ENCODE measurements at regions not wholly inside any gene's neighbourhood (a gene's known extent, or its start where the extent isn't known, plus 50 kb on each side); places are given as distances from the start of the nearest gene placed in this dataset.

DNA sequence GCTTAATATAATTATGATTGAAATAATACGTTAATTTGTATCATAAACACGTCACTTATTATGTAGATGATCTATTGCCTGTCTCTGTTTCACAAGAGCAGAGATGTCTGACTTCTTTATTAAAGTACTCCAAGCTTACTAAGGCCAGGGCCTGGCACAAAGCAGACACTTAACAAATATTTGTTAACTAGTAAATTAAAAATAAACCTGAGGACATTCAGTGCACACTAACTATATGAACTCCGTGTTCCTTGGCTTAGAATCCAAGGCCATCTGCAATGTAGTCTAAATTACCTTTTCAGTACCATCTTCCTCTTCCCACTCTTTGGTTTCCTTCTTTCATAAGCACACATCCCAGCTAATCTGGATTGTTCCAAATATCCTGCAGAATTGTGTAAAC lies 210.8 kb upstream of the SOX9 start:
- Mint-ChIP-seq H3K27me3 (ENCODE audit: low read depth) (no peaks in the 10 kb centered on the region), H3K36me3 (no peaks in the 10 kb centered on the region), H3K27ac (no peak overlapping the region), H3K4me3 (no peak overlapping the region), H3K4me1 (peaks cover 6% of the 10 kb centered on the region), H3K9me3 (no peaks in the 10 kb centered on the region)
- TF ChIP-seq CTCF (IDR thresholded peaks at IDR 0.05; ENCODE audit: unreplicated experiment): no peak
- no peak for DNase-seq (ENCODE audit: low spot score in 2 of 2, unreplicated experiment in 2 of 2)

DNA sequence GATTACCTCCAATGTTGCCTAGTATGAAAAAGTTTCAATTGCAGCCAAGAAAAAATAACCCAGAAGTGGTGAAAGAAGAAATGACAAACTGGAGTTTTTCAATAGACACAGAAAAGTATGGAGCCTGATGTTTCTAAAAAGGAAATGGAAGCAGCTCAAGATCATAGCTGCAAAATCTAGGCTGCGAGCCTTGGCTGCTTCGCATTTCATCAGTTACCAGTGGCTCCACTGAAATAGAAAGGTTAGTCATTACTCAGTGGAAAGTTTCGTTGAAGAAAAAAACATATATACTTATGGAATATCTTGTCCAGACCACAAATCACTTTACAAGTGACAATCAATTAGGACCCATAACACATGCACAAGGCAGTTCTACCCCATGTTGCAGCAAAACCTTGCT lies 206.8 kb upstream of the SOX9 start:
- H3K27me3 Mint-ChIP-seq (ENCODE audit: low read depth): no peaks in the 10 kb centered on the region

GRCh38 chr17:71914812-71915211 lies 206.0 kb upstream of the SOX9 start:
- H3K27ac Mint-ChIP-seq: no peak overlapping the region
- no peak for TF ChIP-seq CTCF (IDR thresholded peaks at IDR 0.05; ENCODE audit: unreplicated experiment)
- H3K4me3 Mint-ChIP-seq: no peak overlapping the region
- H3K27me3 Mint-ChIP-seq (ENCODE audit: low read depth): no peaks in the 10 kb centered on the region
- no peaks in the 10 kb centered on the region for H3K4me1 Mint-ChIP-seq
- DNase-seq (ENCODE audit: low spot score in 2 of 2, unreplicated experiment in 2 of 2): no peak
- H3K9me3 Mint-ChIP-seq: no peaks in the 10 kb centered on the region
- no peaks in the 10 kb centered on the region for H3K36me3 Mint-ChIP-seq

More for the DNA sequence above, 206.8 kb upstream of the SOX9 start:
- Mint-ChIP-seq H3K27ac (no peak overlapping the region), H3K4me1 (peaks cover under 1% of the 10 kb centered on the region), H3K36me3 (no peaks in the 10 kb centered on the region), H3K4me3 (no peak overlapping the region), H3K9me3 (no peaks in the 10 kb centered on the region)
- TF ChIP-seq CTCF (IDR thresholded peaks at IDR 0.05; ENCODE audit: unreplicated experiment): no peak
- no peak for DNase-seq (ENCODE audit: low spot score in 2 of 2, unreplicated experiment in 2 of 2)

GRCh38 chr17:71917715-71918114 lies 203.1 kb upstream of the SOX9 start:
- H3K27ac Mint-ChIP-seq: no peak overlapping the region

GRCh38 chr17:71919186-71919585 lies 201.6 kb upstream of the SOX9 start:
- H3K4me3 Mint-ChIP-seq: no peak overlapping the region
- DNase-seq (ENCODE audit: low spot score in 2 of 2, unreplicated experiment in 2 of 2): no peak
- no peaks in the 10 kb centered on the region for H3K36me3 Mint-ChIP-seq
- TF ChIP-seq CTCF (IDR thresholded peaks at IDR 0.05; ENCODE audit: unreplicated experiment): no peak
- no peak overlapping the region for H3K27ac Mint-ChIP-seq
- H3K9me3 Mint-ChIP-seq: no peaks in the 10 kb centered on the region
- no peaks in the 10 kb centered on the region for H3K27me3 Mint-ChIP-seq (ENCODE audit: low read depth)
- peaks cover 6% of the 10 kb centered on the region for H3K4me1 Mint-ChIP-seq

More at GRCh38 chr17:71917715-71918114, 203.1 kb upstream of the SOX9 start:
- no peaks in the 10 kb centered on the region for H3K9me3 Mint-ChIP-seq
- TF ChIP-seq CTCF (IDR thresholded peaks at IDR 0.05; ENCODE audit: unreplicated experiment): no peak
- H3K27me3 Mint-ChIP-seq (ENCODE audit: low read depth): no peaks in the 10 kb centered on the region
- peaks cover 6% of the 10 kb centered on the region for H3K4me1 Mint-ChIP-seq
- DNase-seq (ENCODE audit: low spot score in 2 of 2, unreplicated experiment in 2 of 2): no peak
- no peak overlapping the region for H3K4me3 Mint-ChIP-seq
- no peaks in the 10 kb centered on the region for H3K36me3 Mint-ChIP-seq

DNA sequence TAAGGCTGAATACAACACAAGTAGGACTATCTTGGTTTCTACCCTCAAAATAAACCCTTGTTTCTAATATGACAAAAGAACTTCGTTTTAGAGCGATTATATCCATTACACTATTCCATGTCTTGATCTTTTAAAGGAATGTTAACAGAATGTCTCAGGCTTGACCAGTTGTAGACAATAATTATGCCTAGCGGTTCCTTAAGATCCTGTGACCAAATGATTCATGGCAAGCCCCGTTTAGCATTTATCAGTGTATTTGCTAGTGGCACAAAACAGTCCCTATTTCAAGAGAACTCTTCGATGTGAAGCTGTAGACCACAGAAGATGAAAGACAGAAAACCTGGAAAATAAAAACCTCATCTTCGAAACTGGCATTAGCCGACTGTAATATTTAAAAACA lies 200.9 kb upstream of the SOX9 start:
- DNase-seq (ENCODE audit: low spot score in 2 of 2, unreplicated experiment in 2 of 2): no peak
- no peaks in the 10 kb centered on the region for H3K36me3 Mint-ChIP-seq
- H3K9me3 Mint-ChIP-seq: no peaks in the 10 kb centered on the region
- no peak overlapping the region for H3K4me3 Mint-ChIP-seq
- TF ChIP-seq CTCF (IDR thresholded peaks at IDR 0.05; ENCODE audit: unreplicated experiment): no peak
- no peak overlapping the region for H3K27ac Mint-ChIP-seq
- H3K27me3 Mint-ChIP-seq (ENCODE audit: low read depth): no peaks in the 10 kb centered on the region
- peaks cover 6% of the 10 kb centered on the region for H3K4me1 Mint-ChIP-seq
